Gastrocnemius medialis (tissue), 4 donors: ENCODE measurements at regions not wholly inside any gene's neighbourhood (a gene's known extent, or its start where the extent isn't known, plus 50 kb on each side); places are given as distances from the start of the nearest gene placed in this dataset.

Source experiments
- ATAC-seq, 2 donors: fragments of 150-250 bp; one replicate each; pipeline ENCODE4 v1.9.1; 2016
- DNase-seq, 2 donors: peaks; one replicate each; pipeline ENCODE4 v3.0.0-alpha.2; 2019
- H3K27ac ChIP-seq, 4 donors: fragments of 200-600 bp; sonication (generic); 1 replicate in 1 of 4; 2 replicates in 3 of 4; pipeline ENCODE4 v1.5.1; 2016 to 2018; ENCODE audit warnings: mild to moderate bottlenecking in 2 of 4, moderate library complexity in 1 of 4
- H3K27me3 ChIP-seq, 3 donors: fragments of 200-600 bp; sonication (generic) in 2 of 3; 1 replicate in 1 of 3; 2 replicates in 2 of 3; pipeline versions ENCODE4 v1.5.1 to v1.6.0; 2016 to 2019; ENCODE audit warnings: mild to moderate bottlenecking in 1 of 3, moderate library complexity in 1 of 3
- H3K36me3 ChIP-seq, 2 donors: fragments of 200-600 bp; sonication (generic) in 1 of 2; one replicate each; pipeline ENCODE4 v1.5.1; 2017 to 2018
- H3K4me1 ChIP-seq, 2 donors: fragments of 200-600 bp; sonication (generic) in 1 of 2; one replicate each; pipeline ENCODE4 v1.5.1; 2016 to 2017; ENCODE audit warnings: mild to moderate bottlenecking in 2 of 2
- H3K4me3 ChIP-seq, 4 donors: fragments of 200-600 bp; sonication (generic) in 3 of 4; 1 replicate in 1 of 4; 2 replicates in 3 of 4; pipeline ENCODE4 v1.5.1; 2016 to 2019; ENCODE audit warnings: mild to moderate bottlenecking in 2 of 4
- H3K9me3 ChIP-seq, 3 donors: fragments of 200-600 bp; sonication (generic) in 2 of 3; 1 replicate in 1 of 3; 2 replicates in 2 of 3; pipeline ENCODE4 v1.5.1; 2016 to 2019
- CTCF ChIP-seq, 5 experiments: fragments of 450-650 bp in 3 of 5; fragments of 200-600 bp in 2 of 5; sonication (generic) in 2 of 5; IDR thresholded peaks in 4 of 5; conservative IDR thresholded peaks in 1 of 5; 1 replicate in 4 of 5; 2 replicates in 1 of 5; pipeline ENCODE4 v1.5.1; 2016 to 2019; ENCODE audit warnings: antibody characterized with exemption in 5 of 5, mild to moderate bottlenecking in 3 of 5, moderate library complexity in 3 of 5
- POLR2A ChIP-seq, 2 donors: fragments of 450-650 bp; IDR thresholded peaks; one replicate each; pipeline ENCODE4 v1.6.1; 2017; ENCODE audit warnings: antibody characterized with exemption in 2 of 2, mild to moderate bottlenecking in 2 of 2, moderate library complexity in 2 of 2
- in situ Hi-C, 4 donors: fragments of 200-750 bp; cut with MboI; loops; one replicate each; pipeline versions ENCODE4 v1.15.0 to v1.8.0; 2017; ENCODE audit warnings: low sequenced_read_pairs in 4 of 4
- intact Hi-C: fragments of 100-400 bp; cut with DNase I; formaldehyde crosslinking; loops from one replicate; pipeline ENCODE4 v1.15.1; 2023; ENCODE audit warnings: low total_unique reads

GRCh38 chr5:8719796-8720195, 826.1 kb downstream of the SEMA5A start:
- H3K9me3 ChIP-seq: no peaks in the 10 kb centered on the region
- no peaks in the 10 kb centered on the region for H3K27me3 ChIP-seq
- no peak for DNase-seq
- ATAC-seq: no peak
- no peak overlapping the region for H3K27ac ChIP-seq
- H3K4me1 ChIP-seq: no peaks in the 10 kb centered on the region
- TF ChIP-seq POLR2A (IDR thresholded peaks at IDR 0.05) (no peak), CTCF (IDR thresholded peaks at IDR 0.05 in 4 of 5, conservative IDR thresholded peaks at IDR 0.05 in 1 of 5) (no peak)
- H3K36me3 ChIP-seq: no peaks in the 10 kb centered on the region
- no peak overlapping the region for H3K4me3 ChIP-seq
- in situ Hi-C loops: no loop called here
- intact Hi-C loops: no loop called here

- Histone ChIP-seq H3K27me3 (no peaks in the 10 kb centered on the region), H3K4me1 (no peaks in the 10 kb centered on the region), H3K36me3 (no peaks in the 10 kb centered on the region), H3K9me3 (no peaks in the 10 kb centered on the region), H3K27ac (no peak overlapping the region), H3K4me3 (no peak overlapping the region)
- ATAC-seq (no peak), DNase-seq (no peak)
- in situ Hi-C loops (no loop called here), intact Hi-C loops (no loop called here)
- no peak for TF ChIP-seq CTCF (IDR thresholded peaks at IDR 0.05 in 4 of 5, conservative IDR thresholded peaks at IDR 0.05 in 1 of 5)
- TF ChIP-seq POLR2A (IDR thresholded peaks at IDR 0.05): no peak
These were observed 825.4 kb downstream of the SEMA5A start for GRCh38 chr5:8720506-8720905.

- H3K4me1 ChIP-seq: no peaks in the 10 kb centered on the region
- intact Hi-C loops: no loop called here
- H3K27me3 ChIP-seq: no peaks in the 10 kb centered on the region
- no peak overlapping the region for H3K27ac ChIP-seq
- no peak for TF ChIP-seq CTCF (IDR thresholded peaks at IDR 0.05 in 4 of 5, conservative IDR thresholded peaks at IDR 0.05 in 1 of 5)
- TF ChIP-seq POLR2A (IDR thresholded peaks at IDR 0.05): no peak
- ATAC-seq: no peak
- DNase-seq: no peak
- H3K36me3 ChIP-seq: no peaks in the 10 kb centered on the region
- H3K9me3 ChIP-seq: no peaks in the 10 kb centered on the region
- no peak overlapping the region for H3K4me3 ChIP-seq
- in situ Hi-C loops: no loop called here
These were observed 824.3 kb downstream of the SEMA5A start for GRCh38 chr5:8721536-8721935.

- ATAC-seq: no peak
- no peaks in the 10 kb centered on the region for H3K27me3 ChIP-seq
- intact Hi-C loops (no loop called here), in situ Hi-C loops (no loop called here)
- H3K27ac ChIP-seq: no peak overlapping the region
- H3K4me1 ChIP-seq: no peaks in the 10 kb centered on the region
- no peak overlapping the region for H3K4me3 ChIP-seq
- DNase-seq: no peak
- no peaks in the 10 kb centered on the region for H3K36me3 ChIP-seq
- H3K9me3 ChIP-seq: no peaks in the 10 kb centered on the region
- TF ChIP-seq CTCF (IDR thresholded peaks at IDR 0.05 in 4 of 5, conservative IDR thresholded peaks at IDR 0.05 in 1 of 5) (no peak), POLR2A (IDR thresholded peaks at IDR 0.05) (no peak)
These were observed 819.4 kb downstream of the SEMA5A start for GRCh38 chr5:8726383-8727036.

GRCh38 chr5:8727396-8727795, 818.5 kb downstream of the SEMA5A start:
- ATAC-seq: no peak
- Histone ChIP-seq H3K36me3 (no peaks in the 10 kb centered on the region), H3K27me3 (no peaks in the 10 kb centered on the region), H3K9me3 (no peaks in the 10 kb centered on the region), H3K27ac (no peak overlapping the region), H3K4me3 (no peak overlapping the region), H3K4me1 (no peaks in the 10 kb centered on the region)
- TF ChIP-seq CTCF (IDR thresholded peaks at IDR 0.05 in 4 of 5, conservative IDR thresholded peaks at IDR 0.05 in 1 of 5) (no peak), POLR2A (IDR thresholded peaks at IDR 0.05) (no peak)
- no peak for DNase-seq
- in situ Hi-C loops: no loop called here
- intact Hi-C loops: no loop called here
